Keratinocyte (primary cell): ENCODE measurements at regions not wholly inside any gene's neighbourhood (a gene's known extent, or its start where the extent isn't known, plus 50 kb on each side); places are given as distances from the start of the nearest gene placed in this dataset.

Experiments
- DNase-seq: peaks from one replicate; pipeline ENCODE4 v3.0.0-alpha.2; 2011; ENCODE audit warnings: low read depth, missing footprints, low spot score
- FAIRE-seq: peaks from 2 replicates; lab custom pipeline; 2011; peaks lifted over from hg19 to GRCh38; lab: Jason Lieb, UNC
- H2AFZ ChIP-seq: 2 replicates; pipeline ENCODE4 v1.6.0; 2012; ENCODE audit warnings: low read length, control low read depth, inconsistent platforms; ENCODE audit not compliant: control insufficient read depth
- H3K27ac ChIP-seq: 2 replicates; pipeline ENCODE4 v1.5.1; 2011; ENCODE audit warnings: low read length; ENCODE audit not compliant: control insufficient read depth, insufficient read depth
- H3K27me3 ChIP-seq: 3 replicates; pipeline ENCODE4 v1.6.0; 2011; ENCODE audit warnings: low read length; ENCODE audit not compliant: control insufficient read depth, insufficient read depth; ENCODE audit errors: extremely low read depth
- H3K36me3 ChIP-seq, 2 experiments: 2 replicates in 1 of 2; 3 replicates in 1 of 2; pipeline ENCODE4 v1.5.1; 2011; ENCODE audit warnings: low read length in 2 of 2, mild to moderate bottlenecking in 1 of 2; ENCODE audit not compliant: control insufficient read depth in 2 of 2, insufficient read depth in 2 of 2; ENCODE audit errors: extremely low read depth in 1 of 2
- H3K4me1 ChIP-seq: 3 replicates; pipeline ENCODE4 v1.5.1; 2011; ENCODE audit warnings: low read length; ENCODE audit not compliant: control insufficient read depth, insufficient read depth; ENCODE audit errors: extremely low read depth
- H3K4me2 ChIP-seq: 3 replicates; pipeline ENCODE4 v1.6.0; 2011; ENCODE audit warnings: low read depth, low read length; ENCODE audit not compliant: control insufficient read depth, insufficient read depth; ENCODE audit errors: extremely low read depth
- H3K4me3 ChIP-seq, 3 experiments: fragments of 200-600 bp in 1 of 3; sonication (generic) in 1 of 3; 2 replicates in 2 of 3; 3 replicates in 1 of 3; pipeline ENCODE4 v1.5.1; 2011 to 2016; ENCODE audit warnings: low read length in 3 of 3, mild to moderate bottlenecking in 3 of 3, control low read depth in 2 of 3, inconsistent platforms in 1 of 3, low read depth in 1 of 3, mixed read lengths in 1 of 3, mixed run types in 1 of 3, moderate library complexity in 1 of 3; ENCODE audit not compliant: control insufficient read depth in 2 of 3, insufficient read depth in 2 of 3; ENCODE audit errors: extremely low read depth in 1 of 3
- H3K79me2 ChIP-seq: 2 replicates; pipeline ENCODE4 v1.6.0; 2012; ENCODE audit warnings: low read length; ENCODE audit not compliant: control insufficient read depth, insufficient read depth
- H3K9ac ChIP-seq: 3 replicates; pipeline ENCODE4 v1.6.0; 2011; ENCODE audit warnings: low read length; ENCODE audit not compliant: control insufficient read depth, insufficient read depth; ENCODE audit errors: extremely low read depth
- H3K9me1 ChIP-seq: 3 replicates; pipeline ENCODE4 v1.6.0; 2011; ENCODE audit warnings: low read length; ENCODE audit not compliant: control insufficient read depth, insufficient read depth; ENCODE audit errors: extremely low read depth
- H3K9me3 ChIP-seq: 2 replicates; pipeline ENCODE4 v1.5.1; 2012; ENCODE audit warnings: low read depth, low read length; ENCODE audit not compliant: control insufficient read depth
- H4K20me1 ChIP-seq: 3 replicates; pipeline ENCODE4 v1.6.0; 2011; ENCODE audit warnings: low read length; ENCODE audit not compliant: control insufficient read depth, insufficient read depth; ENCODE audit errors: extremely low read depth
- CTCF ChIP-seq, 3 experiments: IDR thresholded peaks in 1 of 3; conservative IDR thresholded peaks in 1 of 3; optimal IDR thresholded peaks in 1 of 3; 2 replicates in 2 of 3; 3 replicates in 1 of 3; pipeline versions ENCODE3 to v1.5.1; 2011; ENCODE audit warnings: low read length in 3 of 3, mild to moderate bottlenecking in 3 of 3, moderate library complexity in 2 of 3, control low read depth in 1 of 3, inconsistent platforms in 1 of 3; ENCODE audit not compliant: insufficient read depth in 2 of 3; ENCODE audit errors: extremely low read depth in 1 of 3
- EZH2 ChIP-seq: IDR thresholded peaks from one replicate; pipeline ENCODE4 v1.6.1; 2012; ENCODE audit warnings: inconsistent platforms, mild to moderate bottlenecking, low read length, moderate library complexity
- dilution Hi-C: fragments of 300-500 bp; cut with MboI; formaldehyde crosslinking; loops from one replicate; pipeline ENCODE4 v1.7.0; 2020; ENCODE audit warnings: low sequenced_read_pairs; ENCODE audit not compliant: extremely low pct_ligation_motif_present

- TF ChIP-seq EZH2 (no peak), CTCF (optimal IDR thresholded peaks at IDR 0.05 in 1 of 3, IDR thresholded peaks at IDR 0.05 in 1 of 3, conservative IDR thresholded peaks at IDR 0.05 in 1 of 3; ENCODE audit: extremely low read depth in 1 of 3, insufficient read depth in 2 of 3, low read length in 3 of 3) (no peak)
- Histone ChIP-seq H3K27me3 (no peaks in the 10 kb centered on the region), H3K4me1 (no peaks in the 10 kb centered on the region), H4K20me1 (no peaks in the 10 kb centered on the region), H2AFZ (no peak overlapping the region), H3K4me2 (no peak overlapping the region), H3K9me1 (no peaks in the 10 kb centered on the region), H3K9me3 (no peaks in the 10 kb centered on the region), H3K27ac (no peak overlapping the region), H3K36me3 (no peaks in the 10 kb centered on the region), H3K4me3 (no peak overlapping the region), H3K9ac (no peak overlapping the region), H3K79me2 (no peaks in the 10 kb centered on the region)
- dilution Hi-C loops = no loop called here
- FAIRE-seq (no peak), DNase-seq (no peak)
These were observed 1189.5 kb upstream of the TMEM132C start for GRCh38 chr12:127077262-127078045.

GRCh38 chr12:127078577-127079350 is 1188.2 kb upstream of the TMEM132C start:
- Histone ChIP-seq H4K20me1 (no peaks in the 10 kb centered on the region), H3K27ac (no peak overlapping the region), H3K4me2 (no peak overlapping the region), H3K27me3 (no peaks in the 10 kb centered on the region), H3K9ac (no peak overlapping the region), H3K9me3 (no peaks in the 10 kb centered on the region), H3K4me1 (no peaks in the 10 kb centered on the region), H3K79me2 (no peaks in the 10 kb centered on the region), H3K9me1 (no peaks in the 10 kb centered on the region), H3K4me3 (no peak overlapping the region), H2AFZ (no peak overlapping the region), H3K36me3 (no peaks in the 10 kb centered on the region)
- dilution Hi-C loops = no loop called here
- TF ChIP-seq EZH2 = no peak
- no peak for TF ChIP-seq CTCF (optimal IDR thresholded peaks at IDR 0.05 in 1 of 3, IDR thresholded peaks at IDR 0.05 in 1 of 3, conservative IDR thresholded peaks at IDR 0.05 in 1 of 3; ENCODE audit: extremely low read depth in 1 of 3, insufficient read depth in 2 of 3, low read length in 3 of 3)
- FAIRE-seq (no peak), DNase-seq (no peak)
